HG02885 (cell line): ENCODE measurements at regions not wholly inside any gene's neighbourhood (a gene's known extent, or its start where the extent isn't known, plus 50 kb on each side); places are given as distances from the start of the nearest gene placed in this dataset.
A peak's percentile ranks its signal among the peaks of the same experiment; 100 is the strongest.
"Not testable (repeated sequence)": the region's sequence is repeated elsewhere in the genome, so short reads cannot be mapped to it uniquely, and the experiment has no call there.

Experiments used
- ATAC-seq: cut with Tn5 transposase; IDR thresholded peaks from one replicate; pipeline ENCODE4 v1.9.1; 2021; ENCODE audit warnings: mild to moderate bottlenecking; ENCODE audit not compliant: unreplicated experiment, poor library complexity

DNA sequence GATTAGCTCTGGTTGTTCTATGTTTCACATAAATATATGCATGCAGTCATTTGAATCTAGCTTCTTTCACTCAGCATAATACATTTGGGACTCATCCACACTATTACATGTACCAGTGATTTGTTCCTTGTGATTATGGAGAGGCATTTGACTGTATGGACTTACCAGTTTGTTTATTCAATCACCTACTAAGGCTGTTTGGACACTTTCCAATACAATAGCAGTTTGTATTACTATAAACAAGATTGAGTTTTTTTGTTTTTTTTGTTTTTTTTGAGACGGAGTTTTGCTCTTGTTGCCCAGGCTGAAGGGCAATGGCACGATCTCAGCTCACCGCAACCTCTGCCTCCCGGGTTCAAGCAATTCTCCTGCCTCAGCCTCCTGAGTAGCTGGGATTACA lies 109.8 kb upstream of the DST start:
- no peak for ATAC-seq

DNA sequence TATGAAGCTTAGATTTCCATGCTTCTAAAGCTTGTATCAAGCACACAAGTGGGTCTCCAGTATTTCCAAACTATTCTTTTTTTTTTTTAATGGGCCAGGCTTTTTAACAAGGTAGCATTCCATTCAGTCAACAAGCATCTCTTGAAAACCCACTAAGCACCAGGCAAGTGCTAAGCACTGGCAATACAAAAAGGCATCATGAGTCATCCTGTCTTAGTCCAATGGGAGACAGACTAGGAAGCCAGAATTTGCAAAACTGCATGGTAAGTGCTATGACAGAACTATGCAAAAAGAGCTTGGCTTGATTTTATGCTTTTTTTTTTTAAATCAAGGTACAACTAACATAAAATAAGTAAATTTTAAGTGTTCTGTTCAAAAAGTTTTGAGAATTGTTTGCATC lies 109.3 kb upstream of the DST start:
- no peak for ATAC-seq

DNA sequence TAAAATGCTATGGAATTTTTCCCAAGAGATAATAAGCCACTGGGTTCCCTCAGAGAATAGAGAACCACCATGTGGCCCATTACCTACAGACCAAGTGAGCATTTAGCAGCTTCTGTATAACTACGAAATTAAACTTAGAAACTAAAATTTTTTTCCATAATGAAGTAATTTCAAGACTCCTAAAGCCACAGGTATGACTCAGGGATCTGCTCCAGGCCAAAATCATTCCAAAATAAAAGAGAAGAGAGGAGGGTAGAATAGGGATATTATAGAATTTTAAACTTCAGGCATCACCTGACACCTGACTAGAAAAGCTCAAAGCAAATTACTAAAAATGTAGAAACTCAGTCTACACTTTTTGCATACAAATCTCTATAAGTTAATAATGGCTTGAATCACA lies 108.9 kb upstream of the DST start:
- no peak for ATAC-seq

DNA sequence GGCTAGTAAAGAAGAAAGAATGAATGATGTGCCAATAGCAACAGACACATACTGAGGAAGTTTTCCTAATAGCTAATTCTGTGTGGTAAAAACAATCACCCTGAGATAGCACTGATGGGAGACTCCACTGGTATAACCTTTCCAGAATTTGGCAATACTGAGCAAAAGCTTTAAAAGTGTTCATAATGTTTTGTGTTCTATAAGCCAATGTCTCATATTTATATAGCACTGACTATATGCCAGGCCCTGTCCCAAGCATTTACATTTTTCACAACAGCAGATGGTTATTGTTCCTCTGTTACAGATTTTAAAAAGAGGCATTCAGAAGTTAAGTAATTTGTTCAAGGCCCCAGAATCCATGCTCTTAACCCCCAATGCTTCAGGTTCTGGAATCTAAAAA lies 108.0 kb upstream of the DST start:
- no peak for ATAC-seq

GRCh38 chr6:56749632-56750151 lies 107.0 kb upstream of the DST start:
- no peak for ATAC-seq

- no peak for ATAC-seq
These were observed 104.2 kb upstream of the DST start for GRCh38 chr6:56746767-56747504.

- ATAC-seq: no peak
These were observed 103.3 kb upstream of the DST start for GRCh38 chr6:56745971-56746370.

DNA sequence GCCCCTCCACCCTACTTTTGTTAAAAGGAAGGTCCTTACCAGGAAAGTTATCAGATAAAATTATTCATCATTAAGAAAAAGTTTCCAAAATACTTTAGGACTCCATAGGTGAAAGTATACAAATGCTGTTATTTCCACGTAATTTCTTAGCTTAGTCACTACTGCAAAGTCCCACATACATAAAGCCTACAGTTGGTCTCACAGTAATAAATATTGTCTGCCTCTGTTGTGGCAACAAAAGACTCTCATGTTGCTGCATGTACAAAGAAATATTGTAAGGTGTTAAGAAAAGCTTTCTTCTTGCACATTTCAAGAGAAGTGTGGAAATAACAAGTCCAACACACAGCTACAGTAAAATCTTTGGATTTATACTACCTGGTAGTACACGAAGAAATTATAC lies 102.4 kb upstream of the DST start:
- no peak for ATAC-seq

GRCh38 chr6:56744528-56744927 lies 101.8 kb upstream of the DST start:
- peak; percentile 32 for ATAC-seq

DNA sequence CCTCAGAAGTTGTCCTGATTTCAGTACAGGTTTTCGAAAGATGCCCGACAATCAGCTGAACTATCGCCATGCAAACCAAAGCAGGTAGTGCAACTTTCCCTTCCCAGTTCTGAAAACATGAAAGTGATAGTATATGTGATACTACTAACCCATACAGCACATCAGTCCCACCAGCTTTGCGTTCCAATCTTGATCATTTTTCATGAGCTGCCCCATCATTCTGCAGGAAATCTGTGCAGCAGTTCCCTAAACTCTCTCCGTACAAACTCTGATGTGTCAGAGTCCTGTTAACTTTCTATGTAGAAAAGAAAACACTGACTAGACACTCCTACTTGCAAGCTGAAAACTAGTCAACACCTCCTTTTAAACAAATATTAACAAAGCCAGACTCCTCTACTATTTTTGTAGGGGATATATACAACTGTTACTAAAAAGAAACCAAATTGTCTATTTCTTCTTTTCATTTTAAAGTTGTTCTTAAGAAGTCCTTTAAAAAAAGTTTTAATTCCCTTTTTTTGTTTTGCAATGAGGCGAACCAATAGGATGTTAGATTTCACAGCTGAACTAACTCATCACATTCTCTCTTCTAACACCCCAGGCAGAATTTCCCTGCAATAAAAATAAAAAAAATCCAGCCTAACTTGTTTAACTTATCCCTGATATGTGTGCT lies 99.6 kb upstream of the DST start:
- ATAC-seq: peak; percentile 75

DNA sequence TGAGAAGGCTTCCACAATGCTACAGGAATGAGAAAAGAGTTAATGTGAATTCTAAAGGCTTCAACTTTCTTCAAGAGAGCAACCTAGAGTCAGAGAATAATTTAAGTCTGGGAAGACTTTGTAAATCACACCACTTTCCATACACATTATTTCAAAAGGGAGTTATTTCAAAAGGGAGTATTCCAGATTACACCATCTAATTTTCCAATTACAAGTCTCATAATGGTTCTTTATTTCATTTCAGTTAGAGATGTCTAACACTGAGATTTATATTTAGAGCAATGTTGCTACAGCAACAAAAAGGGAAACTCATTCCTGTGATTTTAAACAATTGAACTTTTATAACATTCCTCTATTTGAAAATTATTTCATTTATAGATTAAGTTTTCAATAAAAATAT lies 98.8 kb upstream of the DST start:
- ATAC-seq: no peak

GRCh38 chr6:56739836-56740815 lies 97.4 kb upstream of the DST start:
- ATAC-seq: no peak

DNA sequence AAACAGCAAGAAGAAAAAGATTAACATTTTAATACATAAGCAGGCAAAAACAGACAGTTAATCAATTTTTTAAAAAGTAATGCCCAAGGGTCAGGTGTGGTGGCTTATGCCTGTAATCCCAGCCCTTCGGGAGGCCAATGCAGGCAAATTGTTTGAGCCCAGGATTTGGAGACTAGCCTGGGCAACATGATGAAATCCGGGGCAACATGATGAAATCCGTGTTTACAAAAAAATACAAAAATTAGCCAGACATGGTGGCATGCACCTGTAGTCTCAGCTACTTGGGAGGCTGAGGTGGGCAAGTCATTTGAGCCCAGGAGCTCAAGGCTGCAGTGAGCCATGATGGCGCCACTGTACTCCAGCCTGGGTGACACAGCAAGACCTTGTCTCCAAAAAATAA lies 94.1 kb upstream of the DST start:
- ATAC-seq: no peak

GRCh38 chr6:56734335-56734734 lies 91.6 kb upstream of the DST start:
- ATAC-seq: no peak

DNA sequence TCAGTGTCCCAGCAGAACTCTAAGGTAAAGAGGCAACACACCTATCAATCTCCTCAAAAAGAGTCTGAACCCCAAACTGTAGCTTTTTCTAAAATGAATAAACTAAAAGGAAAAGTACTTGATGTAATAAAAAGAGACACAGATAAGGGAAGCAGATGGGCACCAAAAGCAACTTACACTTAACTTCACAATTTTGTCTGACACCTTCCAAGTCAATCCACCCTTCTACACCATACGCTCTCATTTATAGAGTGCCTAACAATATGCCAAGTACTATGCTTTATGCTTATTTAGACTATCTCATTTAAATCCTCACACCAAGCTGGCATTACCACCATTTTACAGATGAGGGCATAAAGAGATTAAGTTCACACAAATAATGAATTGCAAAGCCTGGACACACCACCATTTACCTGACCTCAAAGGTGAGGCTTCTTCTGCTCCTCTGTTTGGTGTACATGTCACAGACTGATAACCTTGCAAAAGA lies 90.6 kb upstream of the DST start:
- ATAC-seq: no peak

GRCh38 chr6:56732517-56732916 lies 89.8 kb upstream of the DST start:
- no peak for ATAC-seq

- no peak for ATAC-seq
These were observed 88.2 kb upstream of the DST start for GRCh38 chr6:56730663-56731529.

DNA sequence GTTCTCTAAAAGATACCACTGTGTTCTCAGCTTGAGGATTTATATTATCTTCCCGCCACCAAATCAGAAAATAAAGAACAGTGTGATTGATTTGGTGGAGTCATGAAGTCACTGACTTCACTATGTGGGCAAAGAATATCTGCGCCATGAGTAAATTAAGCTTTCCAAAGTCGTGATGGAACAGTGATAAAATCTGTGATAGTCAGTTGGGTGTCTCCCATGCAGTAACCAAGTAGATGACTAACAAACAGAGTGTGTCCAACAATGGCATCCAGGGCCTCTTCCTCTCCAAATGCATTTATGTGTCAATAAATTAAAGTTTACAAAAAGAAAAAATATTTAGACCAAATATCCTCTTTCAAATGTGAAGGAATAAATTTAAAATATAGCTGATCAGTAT lies 87.0 kb upstream of the DST start:
- no peak for ATAC-seq

DNA sequence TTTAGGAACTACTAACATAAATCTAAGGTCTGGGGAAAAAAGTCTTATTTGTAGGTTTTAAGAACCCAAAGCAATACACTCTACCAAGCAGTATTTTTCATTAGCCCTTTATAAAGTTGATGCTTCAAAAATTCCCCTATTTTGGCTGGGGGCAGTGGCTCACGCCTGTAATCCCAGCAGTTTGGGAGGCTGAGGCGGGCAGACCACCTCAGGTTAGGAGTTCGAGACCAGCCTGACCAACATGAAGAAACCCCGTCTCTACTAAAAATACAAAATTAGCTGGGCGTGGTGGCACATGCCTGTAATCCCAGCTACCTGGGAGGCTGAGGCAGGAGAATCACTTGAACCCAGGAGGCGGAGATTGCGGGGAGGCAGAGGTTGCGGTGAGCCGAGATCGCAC lies 86.5 kb upstream of the DST start:
- not testable (repeated sequence) for ATAC-seq
